DOHH2 (cell line): ENCODE measurements at regions not wholly inside any gene's neighbourhood (a gene's known extent, or its start where the extent isn't known, plus 50 kb on each side); places are given as distances from the start of the nearest gene placed in this dataset.

Experiments
- H3F3A ChIP-seq: fragments of 200-600 bp; sonication (generic), shearing (Covaris generic); 2 replicates; pipeline ENCODE4 v1.6.0; 2016; ENCODE audit warnings: antibody characterized with exemption, mild to moderate bottlenecking; ENCODE audit not compliant: control insufficient read depth, insufficient read depth
- H3K27ac ChIP-seq: fragments of 200-600 bp; sonication (generic); 2 replicates; pipeline ENCODE4 v1.5.1; 2014; ENCODE audit warnings: low read depth, mild to moderate bottlenecking, low read length, moderate library complexity
- H3K27me3 ChIP-seq: fragments of 200-600 bp; sonication (generic); 2 replicates; pipeline ENCODE4 v1.6.1; 2014; ENCODE audit warnings: mild to moderate bottlenecking, low read length, mixed read lengths; ENCODE audit not compliant: control insufficient read depth
- H3K36me3 ChIP-seq: fragments of 200-600 bp; sonication (generic); 2 replicates; pipeline ENCODE4 v1.6.1; 2014; ENCODE audit warnings: mild to moderate bottlenecking, low read length, moderate library complexity, mixed read lengths; ENCODE audit not compliant: control insufficient read depth
- H3K4me1 ChIP-seq: fragments of 200-600 bp; sonication (generic); 2 replicates; pipeline ENCODE4 v1.6.1; 2014; ENCODE audit warnings: mild to moderate bottlenecking, low read length, mixed read lengths; ENCODE audit not compliant: control insufficient read depth
- H3K4me2 ChIP-seq: fragments of 200-600 bp; sonication (generic); 2 replicates; pipeline ENCODE4 v1.6.0; 2014; ENCODE audit warnings: mild to moderate bottlenecking, low read length, moderate library complexity
- H3K4me3 ChIP-seq: fragments of 200-600 bp; sonication (generic); 2 replicates; pipeline ENCODE4 v1.5.1; 2014; ENCODE audit warnings: mild to moderate bottlenecking, low read length, mixed read lengths
- H3K79me2 ChIP-seq: fragments of 200-600 bp; sonication (generic); 2 replicates; pipeline ENCODE4 v1.6.1; 2014; ENCODE audit warnings: mild to moderate bottlenecking, low read length, mixed read lengths; ENCODE audit not compliant: control insufficient read depth
- H3K9me2 ChIP-seq: fragments of 200-600 bp; sonication (generic); replicated peaks from 2 replicates; pipeline ENCODE4 v1.6.1; 2014; ENCODE audit warnings: mild to moderate bottlenecking, low read length, mixed read lengths; ENCODE audit not compliant: control insufficient read depth
- H3K9me3 ChIP-seq: fragments of 200-600 bp; sonication (generic); 2 replicates; pipeline ENCODE4 v1.6.1; 2014; ENCODE audit warnings: antibody characterized with exemption, low read length, mixed read lengths; ENCODE audit not compliant: control insufficient read depth, insufficient read depth
- H4K20me1 ChIP-seq: fragments of 200-600 bp; sonication (generic); 2 replicates; pipeline ENCODE4 v1.6.0; 2014; ENCODE audit warnings: low read depth, mild to moderate bottlenecking, antibody characterized with exemption, low read length, moderate library complexity; ENCODE audit not compliant: control insufficient read depth, insufficient read depth
- CTCF ChIP-seq: fragments of 200-600 bp; sonication (generic); IDR thresholded peaks from one replicate; pipeline ENCODE4 v1.5.1; 2014; ENCODE audit warnings: antibody characterized with exemption, mild to moderate bottlenecking, low read depth, low read length; ENCODE audit not compliant: poor library complexity, severe bottlenecking
- EZH2phosphoT487 ChIP-seq: fragments of 200-600 bp; sonication (generic); IDR thresholded peaks from 2 replicates; pipeline ENCODE4 v1.6.1; 2017; ENCODE audit warnings: borderline replicate concordance, mild to moderate bottlenecking, antibody characterized with exemption, low read length, moderate library complexity, mixed read lengths

- Histone ChIP-seq H3K36me3 (no peaks in the 10 kb centered on the region), H3F3A (no peaks in the 10 kb centered on the region), H3K79me2 (no peaks in the 10 kb centered on the region), H4K20me1 (no peaks in the 10 kb centered on the region), H3K4me1 (peaks cover 12% of the 10 kb centered on the region), H3K9me3 (no peaks in the 10 kb centered on the region), H3K4me3 (no peak overlapping the region), H3K27me3 (no peaks in the 10 kb centered on the region), H3K9me2 (no peaks in the 10 kb centered on the region), H3K27ac (no peak overlapping the region), H3K4me2 (no peak overlapping the region)
- TF ChIP-seq CTCF (no peak), EZH2phosphoT487 (no peak)
Observed at GRCh38 chr5:35364350-35364749, 134.1 kb upstream of the PRLR start.

GRCh38 chr5:35363387-35363965 is 133.2 kb upstream of the PRLR start:
- Histone ChIP-seq H3K27me3 (no peaks in the 10 kb centered on the region), H3F3A (no peaks in the 10 kb centered on the region)

GRCh38 chr5:35362772-35363171 is 132.5 kb upstream of the PRLR start:
- H3K4me3 ChIP-seq, result no peak overlapping the region

More at GRCh38 chr5:35363387-35363965, 133.2 kb upstream of the PRLR start:
- no peaks in the 10 kb centered on the region for H3K9me3 ChIP-seq
- no peak overlapping the region for H3K4me2 ChIP-seq
- no peaks in the 10 kb centered on the region for H3K9me2 ChIP-seq
- no peak for TF ChIP-seq CTCF
- TF ChIP-seq EZH2phosphoT487, result no peak
- no peaks in the 10 kb centered on the region for H4K20me1 ChIP-seq
- H3K79me2 ChIP-seq, result no peaks in the 10 kb centered on the region
- no peak overlapping the region for H3K27ac ChIP-seq
- no peaks in the 10 kb centered on the region for H3K36me3 ChIP-seq
- H3K4me1 ChIP-seq, result peaks cover 12% of the 10 kb centered on the region
- no peak overlapping the region for H3K4me3 ChIP-seq

More at GRCh38 chr5:35362772-35363171, 132.5 kb upstream of the PRLR start:
- Histone ChIP-seq H3K9me2 (no peaks in the 10 kb centered on the region), H3K27me3 (no peaks in the 10 kb centered on the region), H3K4me1 (peaks cover 12% of the 10 kb centered on the region), H4K20me1 (no peaks in the 10 kb centered on the region), H3K4me2 (no peak overlapping the region), H3K9me3 (no peaks in the 10 kb centered on the region), H3K36me3 (no peaks in the 10 kb centered on the region), H3K27ac (no peak overlapping the region), H3K79me2 (no peaks in the 10 kb centered on the region), H3F3A (no peaks in the 10 kb centered on the region)
- TF ChIP-seq CTCF, result no peak
- TF ChIP-seq EZH2phosphoT487, result no peak
